Right ventricle myocardium inferior (tissue), 1 donor: ENCODE measurements at regions not wholly inside any gene's neighbourhood (a gene's known extent, or its start where the extent isn't known, plus 50 kb on each side); places are given as distances from the start of the nearest gene placed in this dataset.

Experiments used
- ATAC-seq: fragments of 200-7000 bp; cut with Tn5 transposase; one replicate; pipeline ENCODE4 v1.9.1; 2020; ENCODE audit warnings: mild to moderate bottlenecking, moderate library complexity
- DNase-seq: peaks from one replicate; pipeline ENCODE4 v3.0.0; 2021; ENCODE audit errors: missing footprints
- intact Hi-C: fragments of 100-400 bp; cut with DNase I; formaldehyde crosslinking; loops from one replicate; pipeline ENCODE4 v1.11.0; 2022
- donor health status: DM: no; HTN: yes; CAD: no; lungs with severe emphysema.

DNA sequence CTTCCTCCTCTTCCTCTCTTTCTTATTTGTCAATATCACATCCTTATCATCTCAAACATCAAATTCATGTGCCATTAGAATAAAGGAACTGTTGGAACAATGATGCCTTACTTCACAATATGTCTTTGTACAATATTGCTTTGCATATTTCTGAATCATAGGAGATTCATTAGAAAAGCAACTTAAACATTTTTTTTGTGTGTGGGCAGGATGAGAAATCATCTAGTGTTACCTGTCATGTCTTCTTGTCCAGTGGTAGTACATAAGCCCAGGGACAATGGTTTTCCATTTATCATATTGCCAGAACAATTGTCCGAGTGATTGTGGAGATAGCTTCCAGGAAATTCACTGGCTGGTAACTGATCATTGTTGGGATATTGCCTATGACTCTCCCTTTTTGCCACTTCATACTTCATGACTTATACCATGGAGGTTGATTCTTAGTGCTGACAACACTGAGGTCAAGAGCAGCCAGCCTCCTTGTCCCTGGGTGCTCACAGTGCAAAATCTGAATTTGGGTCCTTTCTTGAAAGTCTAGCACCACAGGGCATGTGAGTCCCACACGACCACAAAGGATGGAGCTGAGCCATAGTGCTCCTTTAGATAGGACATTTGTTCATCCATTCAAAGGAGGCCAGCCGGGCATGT lies 215.0 kb downstream of the MDFIC start:
- ATAC-seq (no peak), DNase-seq (no peak)
- intact Hi-C loops = no loop called here

DNA sequence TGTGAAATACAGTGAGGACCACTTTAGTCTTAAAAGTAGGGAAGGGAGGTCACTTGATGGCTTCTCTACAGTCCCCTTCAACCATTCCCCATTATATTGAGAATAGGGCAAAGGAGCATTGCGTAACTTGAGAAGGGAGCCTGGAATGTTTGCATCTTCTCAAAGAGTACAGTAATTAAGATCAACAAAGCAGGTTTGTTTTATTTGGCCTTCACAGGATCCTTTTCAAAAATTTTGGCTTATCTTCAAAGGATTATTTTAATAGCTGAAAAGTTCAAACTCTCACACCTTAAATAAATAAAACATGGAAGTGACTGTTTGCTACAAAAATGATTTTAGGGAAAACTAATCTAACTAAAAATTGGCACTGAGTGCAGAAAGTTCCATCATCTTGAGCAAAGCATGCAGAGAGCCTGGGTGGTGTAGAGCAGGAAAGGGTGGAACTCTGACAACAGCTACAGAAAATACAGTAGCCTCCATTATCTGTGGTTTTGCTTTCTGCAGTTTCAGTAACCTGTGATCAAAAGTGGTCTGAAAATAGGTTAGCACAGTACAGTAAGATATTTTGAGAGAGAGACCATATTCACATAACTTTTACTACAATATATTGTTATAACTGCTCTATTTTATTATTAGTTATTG lies 214.0 kb downstream of the MDFIC start:
- ATAC-seq = no peak
- intact Hi-C loops = loop anchor here (2.0 kb wide), 1 partner anchor 49 kb away; no protein-coding TSS in a partner anchor
- DNase-seq = no peak

- intact Hi-C loops = loop anchor here (2.0 kb wide), 1 partner anchor 48 kb away; no protein-coding TSS in a partner anchor
- no peak for DNase-seq
- no peak for ATAC-seq
These were observed 213.3 kb downstream of the MDFIC start for GRCh38 chr7:115135146-115135545.

GRCh38 chr7:115133248-115133647 lies 211.4 kb downstream of the MDFIC start:
- no peak for ATAC-seq
- DNase-seq = no peak
- intact Hi-C loops = no loop called here

GRCh38 chr7:115132096-115132495 lies 210.2 kb downstream of the MDFIC start:
- ATAC-seq = no peak

DNA sequence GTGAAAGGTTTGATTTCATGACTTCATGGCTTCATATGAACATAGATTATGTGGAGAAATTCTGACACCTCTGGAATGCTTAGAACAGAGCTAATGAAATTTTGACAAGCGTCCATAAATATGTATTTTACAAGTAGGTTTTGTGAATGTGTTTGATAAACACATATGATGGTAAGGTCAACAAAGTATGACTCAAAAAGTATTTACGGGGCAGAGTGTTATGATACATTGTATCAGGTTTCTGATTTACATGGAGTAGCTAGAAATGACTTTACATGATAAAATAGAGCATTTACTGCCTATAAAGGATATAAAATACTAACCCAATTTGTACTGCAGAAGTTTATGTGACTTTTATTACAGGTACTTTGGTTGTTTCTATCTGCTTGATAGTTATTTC lies 206.3 kb downstream of the MDFIC start:
- ATAC-seq (no peak), DNase-seq (no peak)
- intact Hi-C loops = no loop called here

More at GRCh38 chr7:115132096-115132495, 210.2 kb downstream of the MDFIC start:
- intact Hi-C loops = no loop called here
- DNase-seq = no peak

GRCh38 chr7:115127399-115128021 lies 205.6 kb downstream of the MDFIC start:
- no peak for DNase-seq
- no peak for ATAC-seq
- intact Hi-C loops = no loop called here

DNA sequence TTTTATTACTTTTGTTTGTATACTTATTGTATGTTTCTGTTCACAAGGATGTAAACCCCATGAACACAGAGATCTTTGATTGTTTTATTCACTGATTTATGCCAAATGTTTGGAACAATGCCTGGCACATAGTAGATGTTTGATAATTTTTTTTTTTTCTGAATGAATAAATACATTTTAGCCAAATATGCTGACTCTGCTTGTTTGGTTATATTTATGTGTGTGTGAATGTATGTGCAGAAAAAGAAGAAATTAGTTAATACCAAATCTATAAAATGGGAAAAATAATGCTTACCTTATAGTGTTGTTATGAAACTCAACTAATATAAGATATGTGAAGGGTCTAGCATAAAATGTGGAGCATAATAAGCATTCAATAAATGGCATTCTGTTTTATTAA lies 203.9 kb downstream of the MDFIC start:
- ATAC-seq = no peak
- intact Hi-C loops = no loop called here
- DNase-seq = no peak

DNA sequence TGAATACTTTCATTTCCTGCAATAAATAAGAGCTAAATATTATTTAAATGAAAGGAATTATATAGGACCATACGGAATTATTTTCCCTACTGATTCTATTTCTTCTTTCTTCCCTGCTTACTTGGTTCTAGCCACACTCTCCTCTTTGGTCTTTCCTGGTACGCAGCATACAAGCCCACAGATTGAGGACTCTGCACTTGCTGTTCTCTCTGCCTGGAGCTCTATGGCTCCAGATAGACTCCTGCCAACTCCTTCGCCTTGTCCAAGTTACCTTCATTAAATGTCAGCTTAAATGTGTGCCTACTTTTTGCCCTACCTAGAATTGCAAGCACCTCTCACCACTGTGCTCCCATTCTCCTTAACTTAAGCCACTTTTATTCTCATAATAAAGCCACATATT lies 203.4 kb downstream of the MDFIC start:
- intact Hi-C loops = no loop called here
- ATAC-seq = peak; percentile 39

GRCh38 chr7:115124409-115124939 lies 202.6 kb downstream of the MDFIC start:
- ATAC-seq (peak; percentile 57), DNase-seq (no peak)
- intact Hi-C loops = no loop called here

More for the DNA sequence above, 203.4 kb downstream of the MDFIC start:
- no peak for DNase-seq

DNA sequence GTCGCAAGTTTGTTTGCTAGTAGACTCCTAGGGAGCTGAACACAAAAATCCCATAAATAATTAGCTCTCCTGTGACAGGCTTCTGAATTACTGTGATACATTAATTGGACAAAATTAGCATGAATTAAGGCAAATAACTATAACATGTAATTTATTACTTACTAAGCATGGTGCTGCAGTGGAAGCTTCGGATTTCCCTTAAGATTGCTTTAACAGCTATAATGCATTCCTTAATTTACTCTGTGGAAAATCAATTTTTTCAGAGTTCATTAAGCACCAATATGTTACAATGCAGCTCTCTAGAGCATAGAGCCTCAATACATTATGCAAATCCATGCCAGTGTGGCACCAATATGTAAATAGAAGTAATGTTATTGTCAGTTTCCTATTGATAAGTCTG lies 201.5 kb downstream of the MDFIC start:
- DNase-seq (no peak), ATAC-seq (no peak)
- intact Hi-C loops = no loop called here

GRCh38 chr7:115122388-115122787 lies 200.5 kb downstream of the MDFIC start:
- intact Hi-C loops = no loop called here
- DNase-seq (no peak), ATAC-seq (no peak)

DNA sequence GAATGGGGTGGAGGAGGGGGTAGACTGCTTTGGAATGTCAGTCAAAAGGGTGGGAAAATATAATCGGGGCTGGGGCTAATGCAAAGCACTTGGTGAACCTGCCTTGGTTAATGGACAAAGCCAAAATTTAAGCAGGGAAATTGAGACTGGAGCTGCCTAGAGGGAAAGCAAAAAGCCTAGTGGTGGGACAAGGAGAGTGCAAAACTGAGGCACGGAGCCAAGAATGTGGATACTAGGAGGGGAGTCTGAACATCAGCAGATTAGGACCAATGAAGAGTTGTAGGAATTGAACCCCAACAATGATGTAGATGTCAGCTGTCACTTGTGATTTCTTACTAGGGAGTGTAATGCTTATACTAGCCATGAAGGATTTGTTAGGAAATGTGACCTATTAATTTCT lies 195.9 kb downstream of the MDFIC start:
- no peak for DNase-seq
- intact Hi-C loops = no loop called here
- ATAC-seq = no peak

DNA sequence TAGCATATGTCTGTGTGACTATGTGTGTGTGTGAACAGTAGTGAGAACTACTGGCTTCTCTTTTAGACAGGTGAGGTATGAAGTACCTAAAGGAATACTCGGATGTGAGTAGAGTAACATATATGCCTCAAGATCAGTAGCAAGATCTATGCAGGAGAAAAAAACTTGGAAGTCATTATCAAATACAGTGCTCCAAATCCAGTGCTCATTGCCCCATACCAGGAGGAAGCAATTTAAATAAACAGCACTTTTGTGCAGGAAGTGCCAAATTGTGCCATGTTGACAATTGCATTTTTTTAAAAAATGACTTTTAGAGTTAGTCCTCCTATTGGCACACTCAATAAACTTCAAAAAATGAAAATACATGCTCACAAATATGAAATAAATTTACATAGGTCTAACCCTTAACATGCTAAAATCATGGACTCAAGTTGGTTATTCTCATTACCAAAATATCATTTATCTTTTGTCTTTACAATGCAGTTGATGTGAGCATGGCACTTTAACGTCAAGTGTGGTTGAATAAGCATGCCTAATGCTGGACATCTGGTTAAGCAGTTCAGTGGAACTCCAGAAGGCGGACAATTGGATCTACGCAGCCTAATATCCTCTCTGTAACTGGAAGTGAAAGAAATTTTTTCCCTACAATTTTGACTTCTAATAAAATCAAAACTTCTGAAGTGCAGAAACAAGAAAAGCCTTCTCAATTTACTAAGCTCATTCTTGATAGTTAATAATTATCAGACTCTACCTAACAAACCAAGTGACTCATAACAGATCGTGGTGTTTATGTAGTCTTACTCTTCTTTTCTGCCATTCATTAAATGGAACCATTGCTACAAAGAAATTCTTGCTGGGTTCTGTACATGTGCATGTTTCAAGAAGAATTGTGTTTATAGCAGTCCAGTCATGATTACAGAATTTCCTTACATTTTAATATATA lies 195.2 kb downstream of the MDFIC start:
- DNase-seq = no peak
- no peak for ATAC-seq
- intact Hi-C loops = no loop called here

DNA sequence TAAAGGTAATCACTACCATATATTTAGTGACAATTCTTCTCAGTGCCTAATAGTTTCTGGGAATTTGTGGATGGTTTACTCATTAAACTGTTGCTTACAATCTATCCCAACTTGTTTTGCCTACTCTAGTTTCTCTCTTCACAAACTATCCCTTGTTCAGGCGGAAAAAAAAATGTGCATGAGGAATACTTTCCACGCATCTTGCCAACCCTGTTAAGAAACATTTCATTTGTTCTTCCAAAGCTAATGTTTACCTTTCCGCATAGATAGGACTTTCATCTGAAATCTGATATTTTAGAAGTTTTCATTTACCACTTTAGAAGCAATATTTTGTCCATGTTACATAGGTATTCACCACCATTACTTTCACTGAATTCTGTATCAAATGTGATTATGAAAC lies 191.9 kb downstream of the MDFIC start:
- no peak for DNase-seq
- no peak for ATAC-seq

GRCh38 chr7:115113131-115113530 lies 191.2 kb downstream of the MDFIC start:
- no peak for DNase-seq
- ATAC-seq = no peak
- intact Hi-C loops = no loop called here

More for the DNA sequence above, 191.9 kb downstream of the MDFIC start:
- intact Hi-C loops = no loop called here

- no peak for ATAC-seq
- intact Hi-C loops = no loop called here
- DNase-seq = no peak
These were observed 188.6 kb downstream of the MDFIC start for GRCh38 chr7:115110523-115110922.

DNA sequence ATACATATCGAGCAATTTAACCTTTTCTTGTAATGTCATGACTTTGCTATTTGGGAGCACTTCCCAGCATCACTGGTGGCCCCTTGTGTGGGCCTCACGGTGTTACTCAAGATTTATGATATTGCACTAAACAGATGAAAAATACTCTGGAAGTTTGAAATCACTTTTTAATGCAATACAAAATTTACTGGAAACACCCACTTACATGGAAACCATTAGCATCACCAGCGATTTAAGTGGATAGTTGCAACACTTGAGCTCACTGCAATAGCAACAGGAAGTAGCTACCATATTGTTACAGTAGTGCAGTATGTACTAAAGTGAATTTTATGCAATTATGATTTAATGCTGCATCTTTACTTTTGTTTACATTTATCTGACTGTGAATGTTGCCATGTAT lies 184.4 kb downstream of the MDFIC start:
- DNase-seq = no peak
- no peak for ATAC-seq
- intact Hi-C loops = no loop called here

- ATAC-seq = no peak
- intact Hi-C loops = no loop called here
These were observed 180.8 kb downstream of the MDFIC start for GRCh38 chr7:115102738-115103137.

More at GRCh38 chr7:115102738-115103137, 180.8 kb downstream of the MDFIC start:
- no peak for DNase-seq
